CD4-positive, alpha-beta memory T cell (primary cell): ENCODE measurements at regions not wholly inside any gene's neighbourhood (a gene's known extent, or its start where the extent isn't known, plus 50 kb on each side); places are given as distances from the start of the nearest gene placed in this dataset.

Source experiments
- CTCF ChIA-PET: fragments of 350-600 bp; sonication (Branson Sonifier 250); formaldehyde crosslinking; loops from one replicate; lab custom pipeline; 2021; ENCODE audit warnings: inconsistent platforms; ENCODE audit not compliant: partially characterized antibody; lab: Charles Lee
- POLR2A ChIA-PET: fragments of 350-600 bp; sonication (Branson Sonifier 250); formaldehyde crosslinking; loops from one replicate; lab custom pipeline; 2021; ENCODE audit not compliant: partially characterized antibody; lab: Charles Lee
- DNase-seq, 5 donors: peaks; one replicate each; pipeline versions ENCODE4 v3.0.0 to v3.0.0-alpha.2; 2020 to 2022; ENCODE audit warnings: mixed read lengths in 1 of 5
- H3K27ac ChIP-seq: one replicate; pipeline ENCODE4 v1.7.0; 2013; ENCODE audit warnings: low read depth, low read length
- H3K27me3 ChIP-seq: 2 replicates; pipeline ENCODE4 v1.7.0; 2013; ENCODE audit warnings: mild to moderate bottlenecking, low read length, moderate library complexity; ENCODE audit not compliant: insufficient read depth
- H3K36me3 ChIP-seq: 2 replicates; pipeline ENCODE4 v1.7.0; 2013; ENCODE audit warnings: mild to moderate bottlenecking, low read length, moderate library complexity; ENCODE audit not compliant: insufficient read depth
- H3K4me1 ChIP-seq: 2 replicates; pipeline ENCODE4 v1.7.0; 2013; ENCODE audit warnings: mild to moderate bottlenecking, low read length, moderate library complexity; ENCODE audit not compliant: insufficient read depth
- H3K4me3 ChIP-seq, 2 donors: one replicate each; pipeline ENCODE4 v1.7.0; 2013; ENCODE audit warnings: low read length in 2 of 2, mild to moderate bottlenecking in 1 of 2
- H3K9me3 ChIP-seq, 2 donors: one replicate each; pipeline ENCODE4 v1.7.0; 2013; ENCODE audit warnings: low read length in 2 of 2, control low read depth in 1 of 2; ENCODE audit not compliant: control insufficient read depth in 1 of 2
- H3K27ac Mint-ChIP-seq, 7 donors: one replicate each; pipeline ENCODE4 v1.8.0; 2020 to 2021; ENCODE audit warnings: mixed read lengths in 7 of 7, mild to moderate bottlenecking in 6 of 7, inconsistent platforms in 3 of 7, moderate library complexity in 3 of 7
- H3K27me3 Mint-ChIP-seq, 2 donors: one replicate each; pipeline ENCODE4 v1.8.0; 2020 to 2021; ENCODE audit warnings: mixed read lengths in 2 of 2
- H3K36me3 Mint-ChIP-seq, 2 donors: one replicate each; pipeline ENCODE4 v1.8.0; 2020 to 2021; ENCODE audit warnings: mixed read lengths in 2 of 2, inconsistent platforms in 1 of 2, mild to moderate bottlenecking in 1 of 2
- H3K4me1 Mint-ChIP-seq, 4 donors: one replicate each; pipeline ENCODE4 v1.8.0; 2020 to 2021; ENCODE audit warnings: mixed read lengths in 4 of 4, mild to moderate bottlenecking in 1 of 4
- H3K4me3 Mint-ChIP-seq, 8 donors: one replicate each; pipeline ENCODE4 v1.8.0; 2020 to 2021; ENCODE audit warnings: mixed read lengths in 8 of 8, mild to moderate bottlenecking in 7 of 8, moderate library complexity in 6 of 8, inconsistent platforms in 3 of 8
- H3K9me3 Mint-ChIP-seq, 8 donors: one replicate each; pipeline ENCODE4 v1.8.0; 2020 to 2021; ENCODE audit warnings: mixed read lengths in 8 of 8, mild to moderate bottlenecking in 5 of 8, inconsistent platforms in 3 of 8, moderate library complexity in 1 of 8
- intact Hi-C: fragments of 100-400 bp; cut with micrococcal nuclease; formaldehyde crosslinking; loops from one replicate; pipeline ENCODE4 v1.15.1; 2023

GRCh38 chr6:22694092-22694724 lies 124.8 kb downstream of the HDGFL1 start:
- H3K36me3 Mint-ChIP-seq: no peaks in the 10 kb centered on the region

GRCh38 chr6:22696481-22696880 lies 127.1 kb downstream of the HDGFL1 start:
- Mint-ChIP-seq H3K36me3 (no peaks in the 10 kb centered on the region), H3K27ac (no peak overlapping the region), H3K4me1 (no peaks in the 10 kb centered on the region), H3K9me3 (peaks cover 0 to 4% (median 0%) of the 10 kb centered on the region in 8 donors), H3K27me3 (no peaks in the 10 kb centered on the region), H3K4me3 (no peak overlapping the region)
- H3K36me3 ChIP-seq: no peaks in the 10 kb centered on the region
- intact Hi-C loops: no loop called here
- H3K27me3 ChIP-seq: no peaks in the 10 kb centered on the region
- H3K27ac ChIP-seq: no peak overlapping the region
- H3K4me3 ChIP-seq: no peak overlapping the region
- DNase-seq: no peak
- POLR2A ChIA-PET: no interaction called here
- H3K4me1 ChIP-seq: no peaks in the 10 kb centered on the region
- CTCF ChIA-PET: no interaction called here
- no peaks in the 10 kb centered on the region for H3K9me3 ChIP-seq

More at GRCh38 chr6:22694092-22694724, 124.8 kb downstream of the HDGFL1 start:
- Mint-ChIP-seq H3K9me3 (peaks cover 0 to 5% (median 2%) of the 10 kb centered on the region in 8 donors), H3K27me3 (no peaks in the 10 kb centered on the region), H3K27ac (no peak overlapping the region), H3K4me3 (no peak overlapping the region), H3K4me1 (no peaks in the 10 kb centered on the region)
- no peak for DNase-seq
- CTCF ChIA-PET: no interaction called here
- intact Hi-C loops: no loop called here
- no peaks in the 10 kb centered on the region for H3K27me3 ChIP-seq
- no peaks in the 10 kb centered on the region for H3K36me3 ChIP-seq
- no peaks in the 10 kb centered on the region for H3K4me1 ChIP-seq
- H3K9me3 ChIP-seq: no peaks in the 10 kb centered on the region
- no peak overlapping the region for H3K4me3 ChIP-seq
- H3K27ac ChIP-seq: no peak overlapping the region
- POLR2A ChIA-PET: no interaction called here

GRCh38 chr6:22697306-22697705 lies 127.9 kb downstream of the HDGFL1 start:
- H3K27ac ChIP-seq: no peak overlapping the region
- Mint-ChIP-seq H3K27ac (no peak overlapping the region), H3K4me1 (no peaks in the 10 kb centered on the region), H3K4me3 (no peak overlapping the region), H3K9me3 (peaks cover 0 to 4% (median 0%) of the 10 kb centered on the region in 8 donors), H3K36me3 (no peaks in the 10 kb centered on the region), H3K27me3 (no peaks in the 10 kb centered on the region)
- no peak for DNase-seq
- intact Hi-C loops: no loop called here
- H3K4me1 ChIP-seq: no peaks in the 10 kb centered on the region
- POLR2A ChIA-PET: no interaction called here
- H3K27me3 ChIP-seq: no peaks in the 10 kb centered on the region
- no peaks in the 10 kb centered on the region for H3K9me3 ChIP-seq
- CTCF ChIA-PET: no interaction called here
- no peak overlapping the region for H3K4me3 ChIP-seq
- H3K36me3 ChIP-seq: no peaks in the 10 kb centered on the region

GRCh38 chr6:22699151-22699550 lies 129.8 kb downstream of the HDGFL1 start:
- intact Hi-C loops: no loop called here
- H3K9me3 Mint-ChIP-seq: peaks cover 0 to 4% (median 0%) of the 10 kb centered on the region in 8 donors
- no peak overlapping the region for H3K4me3 Mint-ChIP-seq
- H3K36me3 Mint-ChIP-seq: no peaks in the 10 kb centered on the region
- no peak overlapping the region for H3K27ac Mint-ChIP-seq
- no peaks in the 10 kb centered on the region for H3K4me1 Mint-ChIP-seq
- Histone ChIP-seq H3K4me1 (no peaks in the 10 kb centered on the region), H3K27ac (no peak overlapping the region), H3K27me3 (no peaks in the 10 kb centered on the region), H3K4me3 (no peak overlapping the region), H3K9me3 (no peaks in the 10 kb centered on the region), H3K36me3 (no peaks in the 10 kb centered on the region)
- DNase-seq: no peak
- POLR2A ChIA-PET: no interaction called here
- no peaks in the 10 kb centered on the region for H3K27me3 Mint-ChIP-seq
- CTCF ChIA-PET: no interaction called here

GRCh38 chr6:22706651-22707050 lies 137.3 kb downstream of the HDGFL1 start:
- ChIA-PET POLR2A (no interaction called here), CTCF (no interaction called here)
- DNase-seq: no peak
- Mint-ChIP-seq H3K4me1 (no peaks in the 10 kb centered on the region), H3K27ac (no peak overlapping the region), H3K36me3 (no peaks in the 10 kb centered on the region), H3K27me3 (no peaks in the 10 kb centered on the region), H3K4me3 (no peak overlapping the region), H3K9me3 (peaks cover 0 to 7% (median 0%) of the 10 kb centered on the region in 8 donors)
- H3K9me3 ChIP-seq: no peaks in the 10 kb centered on the region
- intact Hi-C loops: no loop called here
- H3K4me1 ChIP-seq: no peaks in the 10 kb centered on the region
- no peaks in the 10 kb centered on the region for H3K27me3 ChIP-seq
- H3K36me3 ChIP-seq: no peaks in the 10 kb centered on the region
- no peak overlapping the region for H3K27ac ChIP-seq
- H3K4me3 ChIP-seq: no peak overlapping the region

- intact Hi-C loops: no loop called here
- H3K27ac ChIP-seq: no peak overlapping the region
- POLR2A ChIA-PET: no interaction called here
Measured at GRCh38 chr6:22708469-22708868, 139.1 kb downstream of the HDGFL1 start.

GRCh38 chr6:22709803-22710202 lies 140.4 kb downstream of the HDGFL1 start:
- H3K36me3 ChIP-seq: no peaks in the 10 kb centered on the region
- Mint-ChIP-seq H3K36me3 (no peaks in the 10 kb centered on the region), H3K4me3 (no peak overlapping the region), H3K27ac (no peak overlapping the region), H3K9me3 (peaks cover 0 to 8% (median 1%) of the 10 kb centered on the region in 8 donors), H3K27me3 (no peaks in the 10 kb centered on the region), H3K4me1 (no peaks in the 10 kb centered on the region)
- no peaks in the 10 kb centered on the region for H3K27me3 ChIP-seq
- no peak overlapping the region for H3K27ac ChIP-seq
- H3K9me3 ChIP-seq: no peaks in the 10 kb centered on the region
- no peaks in the 10 kb centered on the region for H3K4me1 ChIP-seq
- no peak for DNase-seq
- CTCF ChIA-PET: no interaction called here
- intact Hi-C loops: no loop called here
- POLR2A ChIA-PET: no interaction called here
- no peak overlapping the region for H3K4me3 ChIP-seq

More at GRCh38 chr6:22708469-22708868, 139.1 kb downstream of the HDGFL1 start:
- Histone ChIP-seq H3K9me3 (no peaks in the 10 kb centered on the region), H3K4me3 (no peak overlapping the region), H3K27me3 (no peaks in the 10 kb centered on the region), H3K36me3 (no peaks in the 10 kb centered on the region), H3K4me1 (no peaks in the 10 kb centered on the region)
- Mint-ChIP-seq H3K9me3 (peaks cover 0 to 8% (median under 1%) of the 10 kb centered on the region in 8 donors), H3K27me3 (no peaks in the 10 kb centered on the region), H3K4me1 (no peaks in the 10 kb centered on the region), H3K36me3 (no peaks in the 10 kb centered on the region), H3K27ac (no peak overlapping the region), H3K4me3 (no peak overlapping the region)
- DNase-seq: no peak
- CTCF ChIA-PET: no interaction called here
